ENCODE measurements at regions not wholly inside any gene's neighbourhood (a gene's known extent, or its start where the extent isn't known, plus 50 kb on each side); places are given as distances from the start of the nearest gene placed in this dataset.

- Histone ChIP-seq H3K4me1 (ENCODE audit: control insufficient read depth in 1 of 2, low read depth in 2 of 2) (peaks cover 0 to 17% of the 10 kb centered on the region in 2 donors), H3K27ac (no peak overlapping the region), H3K36me3 (no peaks in the 10 kb centered on the region), H3K9me3 (peaks cover 3% of the 10 kb centered on the region), H3K27me3 (replicated peaks; ENCODE audit: insufficient read depth) (no peaks in the 10 kb centered on the region), H3K4me3 (no peak overlapping the region)
- no peak for DNase-seq (ENCODE audit: low spot score)
- no peak for TF ChIP-seq CTCF (IDR thresholded peaks at IDR 0.05)
- ATAC-seq (ENCODE audit: insufficient number of reproducible peaks, low FRiP score, low read depth): no peak
Observed at GRCh38 chr9:86818636-86819035, 128.7 kb downstream of the GAS1 start.

GRCh38 chr9:86816868-86817267, 130.4 kb downstream of the GAS1 start:
- Histone ChIP-seq H3K4me3 (no peak overlapping the region), H3K27me3 (replicated peaks; ENCODE audit: insufficient read depth) (no peaks in the 10 kb centered on the region), H3K4me1 (ENCODE audit: control insufficient read depth in 1 of 2, low read depth in 2 of 2) (peaks cover 0 to 9% of the 10 kb centered on the region in 2 donors), H3K27ac (no peak overlapping the region), H3K9me3 (peaks cover 3% of the 10 kb centered on the region), H3K36me3 (no peaks in the 10 kb centered on the region)
- no peak for TF ChIP-seq CTCF (IDR thresholded peaks at IDR 0.05)
- DNase-seq (ENCODE audit: low spot score) (no peak), ATAC-seq (ENCODE audit: insufficient number of reproducible peaks, low FRiP score, low read depth) (no peak)

- Histone ChIP-seq H3K4me1 (ENCODE audit: control insufficient read depth in 1 of 2, low read depth in 2 of 2) (peaks cover 0 to 4% of the 10 kb centered on the region in 2 donors), H3K9me3 (peaks cover 3% of the 10 kb centered on the region), H3K36me3 (no peaks in the 10 kb centered on the region), H3K4me3 (no peak overlapping the region), H3K27ac (no peak overlapping the region), H3K27me3 (replicated peaks; ENCODE audit: insufficient read depth) (no peaks in the 10 kb centered on the region)
- DNase-seq (ENCODE audit: low spot score) (no peak), ATAC-seq (ENCODE audit: insufficient number of reproducible peaks, low FRiP score, low read depth) (no peak)
- TF ChIP-seq CTCF (IDR thresholded peaks at IDR 0.05): no peak
Observed at GRCh38 chr9:86816366-86816765, 130.9 kb downstream of the GAS1 start.

GRCh38 chr9:86812616-86813015, 134.7 kb downstream of the GAS1 start:
- DNase-seq (ENCODE audit: low spot score): no peak
- no peak for TF ChIP-seq CTCF (IDR thresholded peaks at IDR 0.05)

GRCh38 chr9:86809759-86810367, 137.4 kb downstream of the GAS1 start:
- no peak for TF ChIP-seq CTCF (IDR thresholded peaks at IDR 0.05)
- H3K27me3 ChIP-seq (replicated peaks; ENCODE audit: insufficient read depth): no peaks in the 10 kb centered on the region
- ATAC-seq (ENCODE audit: insufficient number of reproducible peaks, low FRiP score, low read depth): no peak
- H3K36me3 ChIP-seq: no peaks in the 10 kb centered on the region
- no peak overlapping the region for H3K27ac ChIP-seq
- no peak overlapping the region for H3K4me3 ChIP-seq
- no peak for DNase-seq (ENCODE audit: low spot score)
- H3K4me1 ChIP-seq (ENCODE audit: control insufficient read depth in 1 of 2, low read depth in 2 of 2): peaks cover 0 to 10% of the 10 kb centered on the region in 2 donors
- no peaks in the 10 kb centered on the region for H3K9me3 ChIP-seq

More at GRCh38 chr9:86812616-86813015, 134.7 kb downstream of the GAS1 start:
- Histone ChIP-seq H3K27me3 (replicated peaks; ENCODE audit: insufficient read depth) (no peaks in the 10 kb centered on the region), H3K4me3 (no peak overlapping the region), H3K4me1 (ENCODE audit: control insufficient read depth in 1 of 2, low read depth in 2 of 2) (peaks cover 0 to 6% of the 10 kb centered on the region in 2 donors), H3K9me3 (no peaks in the 10 kb centered on the region), H3K36me3 (no peaks in the 10 kb centered on the region), H3K27ac (no peak overlapping the region)
- ATAC-seq (ENCODE audit: insufficient number of reproducible peaks, low FRiP score, low read depth): no peak

All from thoracic aorta (tissue), 2 donors.